A549 (cell line): ENCODE measurements at regions not wholly inside any gene's neighbourhood (a gene's known extent, or its start where the extent isn't known, plus 50 kb on each side); places are given as distances from the start of the nearest gene placed in this dataset.

ENCODE experiments used
- ATAC-seq, 2 experiments: fragments of 200-7000 bp in 1 of 2; fragments of >200 bp in 1 of 2; cut with Nextera tagmentation in 1 of 2; cut with Tn5 transposase in 1 of 2; 3 replicates each; pipeline versions ENCODE4 v1.8.0 to v1.9.1; 2018 to 2020; ENCODE audit warnings: mild to moderate bottlenecking in 1 of 2, moderate library complexity in 1 of 2
- CTCF ChIA-PET: fragments of 300-600 bp; sonication (Branson Sonifier 250); formaldehyde crosslinking; extraction: SDS; loops from one replicate; lab custom pipeline; 2021; ENCODE audit warnings: antibody characterized with exemption, inconsistent platforms; lab: Yijun Ruan, JAX
- POLR2A ChIA-PET: fragments of 350-600 bp; formaldehyde crosslinking; extraction: SDS; loops from one replicate; lab custom pipeline; 2021; ENCODE audit warnings: antibody characterized with exemption, inconsistent platforms; lab: Yijun Ruan, JAX
- DNase-seq, 2 experiments: peaks; one replicate each; pipeline versions ENCODE4 v3.0.0 to v3.0.0-alpha.2; 2011 to 2016; ENCODE audit warnings: low read depth in 1 of 2, low spot score in 1 of 2
- FAIRE-seq: peaks from 2 replicates; lab custom pipeline; 2011; peaks lifted over from hg19 to GRCh38; lab: Jason Lieb, UNC
- H3K27ac ChIP-seq, 2 experiments: fragments of >200 bp; sonication (Bioruptor Twin); formaldehyde crosslinking; 3 replicates each; pipeline ENCODE4 v1.5.1; 2016 to 2017
- H3K4me1 ChIP-seq: fragments of >200 bp; sonication (Bioruptor Twin); formaldehyde crosslinking; 3 replicates; pipeline ENCODE4 v1.6.1; 2016
- H3K4me2 ChIP-seq: fragments of >200 bp; sonication (Bioruptor Twin); formaldehyde crosslinking; 3 replicates; pipeline ENCODE4 v1.6.1; 2016
- H3K4me3 ChIP-seq: fragments of >200 bp; sonication (Bioruptor Twin); formaldehyde crosslinking; 3 replicates; pipeline ENCODE4 v1.5.1; 2016
- H3K9me3 ChIP-seq: fragments of >200 bp; sonication (Bioruptor Twin); formaldehyde crosslinking; 3 replicates; pipeline ENCODE4 v1.6.1; 2016
- ATOH8 ChIP-seq: fragments of 250-450 bp; sonication (Bioruptor Pico); IDR thresholded peaks from 2 replicates; pipeline ENCODE4 v1.5.0; 2020; ENCODE audit warnings: low read depth, mild to moderate bottlenecking, moderate library complexity
- BCL3 ChIP-seq: fragments of >200 bp; sonication (Bioruptor Twin); formaldehyde crosslinking; IDR thresholded peaks from 3 replicates; pipeline ENCODE4 v1.6.1; 2016
- CBX2 ChIP-seq: fragments of 200-600 bp; sonication (generic); IDR thresholded peaks from 2 replicates; pipeline ENCODE4 v1.6.1; 2016; ENCODE audit warnings: low read depth, mild to moderate bottlenecking, borderline replicate concordance
- CBX8 ChIP-seq: fragments of 200-600 bp; sonication (generic); IDR thresholded peaks from 2 replicates; pipeline ENCODE4 v1.6.1; 2016
- CEBPB ChIP-seq, 2 experiments: fragments of >200 bp in 1 of 2; sonication (Bioruptor Twin) in 1 of 2; formaldehyde crosslinking in 1 of 2; IDR thresholded peaks; 2 replicates each; pipeline ENCODE4 v1.6.1; 2012 to 2016
- CTCF ChIP-seq: fragments of >200 bp; sonication (Bioruptor Twin); formaldehyde crosslinking; IDR thresholded peaks from 3 replicates; pipeline ENCODE4 v1.5.1; 2016
- ELK1 ChIP-seq: fragments of 150-350 bp; IDR thresholded peaks from 2 replicates; pipeline ENCODE4 v1.6.1; 2014; ENCODE audit warnings: low read depth, mild to moderate bottlenecking, low read length
- EP300 ChIP-seq, 2 experiments: fragments of >200 bp; sonication (Bioruptor Twin); formaldehyde crosslinking; IDR thresholded peaks; 2 replicates in 1 of 2; 3 replicates in 1 of 2; pipeline ENCODE4 v1.6.1; 2016 to 2017
- FOSL2 ChIP-seq, 2 experiments: fragments of 450-650 bp in 1 of 2; fragments of >200 bp in 1 of 2; sonication (Bioruptor Twin) in 1 of 2; formaldehyde crosslinking; IDR thresholded peaks; 2 replicates each; pipeline versions ENCODE4 v1.5.0 to v1.6.1; 2016 to 2020; ENCODE audit warnings: mild to moderate bottlenecking in 1 of 2, moderate library complexity in 1 of 2
- FOXS1 ChIP-seq: fragments of 250-450 bp; sonication (Bioruptor Pico); IDR thresholded peaks from 2 replicates; pipeline ENCODE4 v1.5.0; 2020; ENCODE audit warnings: mild to moderate bottlenecking, moderate library complexity
- GATA3 ChIP-seq: IDR thresholded peaks from 2 replicates; pipeline ENCODE4 v1.6.1; 2012; ENCODE audit warnings: borderline replicate concordance
- HDAC2 ChIP-seq: fragments of 200-600 bp; sonication (generic); IDR thresholded peaks from 2 replicates; pipeline ENCODE4 v1.6.1; 2016
- HOXB13 ChIP-seq: fragments of 250-450 bp; sonication (Bioruptor Pico); IDR thresholded peaks from 2 replicates; pipeline ENCODE4 v1.5.0; 2020; ENCODE audit warnings: low read depth, mild to moderate bottlenecking, moderate library complexity
- HOXB5 ChIP-seq: fragments of 250-450 bp; sonication (Bioruptor Pico); IDR thresholded peaks from 2 replicates; pipeline ENCODE4 v1.5.0; 2020; ENCODE audit warnings: mild to moderate bottlenecking, moderate library complexity
- JUNB ChIP-seq: fragments of >200 bp; sonication (Bioruptor Twin); formaldehyde crosslinking; IDR thresholded peaks from 2 replicates; pipeline ENCODE4 v1.6.1; 2016
- KDM1A ChIP-seq: fragments of 200-600 bp; sonication (generic); IDR thresholded peaks from 2 replicates; pipeline ENCODE4 v1.6.1; 2016; ENCODE audit warnings: low read depth, mild to moderate bottlenecking
- MYC ChIP-seq: IDR thresholded peaks from 2 replicates; pipeline ENCODE4 v1.6.1; 2012; ENCODE audit warnings: mild to moderate bottlenecking, inconsistent platforms, low read length, improper control_type of control experiment, borderline replicate concordance
- POLR2AphosphoS2 ChIP-seq: conservative IDR thresholded peaks from 2 replicates; pipeline ENCODE4 v1.6.1; 2012; ENCODE audit warnings: low read length, improper control_type of control experiment, inconsistent platforms
- RAD21 ChIP-seq, 2 experiments: fragments of >200 bp in 1 of 2; sonication (Bioruptor Twin) in 1 of 2; formaldehyde crosslinking in 1 of 2; IDR thresholded peaks in 1 of 2; conservative IDR thresholded peaks in 1 of 2; 2 replicates in 1 of 2; 3 replicates in 1 of 2; pipeline ENCODE4 v1.6.1; 2012 to 2018; ENCODE audit warnings: inconsistent platforms in 1 of 2
- RARB ChIP-seq: fragments of 250-450 bp; sonication (Bioruptor Pico); IDR thresholded peaks from 2 replicates; pipeline ENCODE4 v1.8.0; 2021; ENCODE audit warnings: mild to moderate bottlenecking, moderate library complexity
- SMC3 ChIP-seq: fragments of >200 bp; sonication (Bioruptor Twin); formaldehyde crosslinking; IDR thresholded peaks from 3 replicates; pipeline ENCODE4 v1.6.1; 2018; ENCODE audit warnings: inconsistent platforms
- TFCP2L1 ChIP-seq: fragments of 250-450 bp; sonication (Bioruptor Pico); IDR thresholded peaks from 2 replicates; pipeline ENCODE4 v1.5.0; 2021; ENCODE audit warnings: mild to moderate bottlenecking
- ZC3H11A ChIP-seq: fragments of 450-650 bp; IDR thresholded peaks from 2 replicates; pipeline ENCODE4 v1.6.1; 2014; ENCODE audit warnings: antibody characterized with exemption, mild to moderate bottlenecking
- ZFP36 ChIP-seq: fragments of 450-650 bp; IDR thresholded peaks from 2 replicates; pipeline ENCODE4 v1.6.1; 2014; ENCODE audit warnings: borderline replicate concordance; ENCODE audit not compliant: partially characterized antibody
- ZSCAN20 ChIP-seq: fragments of 250-450 bp; sonication (Bioruptor Pico); IDR thresholded peaks from 2 replicates; pipeline ENCODE4 v1.8.0; 2022; ENCODE audit warnings: mild to moderate bottlenecking, moderate library complexity
- WGBS: methylation state at CpG from one replicate; pipeline ENCODE4 v1.1.6; 2017; ENCODE audit errors: missing lambda C conversion rate; 5-methylcytosine and 5-hydroxymethylcytosine counted together
- TF ChIP-seq, protein P1 (sequence below): fragments of 250-450 bp; sonication (Bioruptor Pico); IDR thresholded peaks from 2 replicates; pipeline ENCODE4 v1.5.0; 2021; ENCODE audit warnings: mild to moderate bottlenecking, moderate library complexity, borderline replicate concordance

DNA sequence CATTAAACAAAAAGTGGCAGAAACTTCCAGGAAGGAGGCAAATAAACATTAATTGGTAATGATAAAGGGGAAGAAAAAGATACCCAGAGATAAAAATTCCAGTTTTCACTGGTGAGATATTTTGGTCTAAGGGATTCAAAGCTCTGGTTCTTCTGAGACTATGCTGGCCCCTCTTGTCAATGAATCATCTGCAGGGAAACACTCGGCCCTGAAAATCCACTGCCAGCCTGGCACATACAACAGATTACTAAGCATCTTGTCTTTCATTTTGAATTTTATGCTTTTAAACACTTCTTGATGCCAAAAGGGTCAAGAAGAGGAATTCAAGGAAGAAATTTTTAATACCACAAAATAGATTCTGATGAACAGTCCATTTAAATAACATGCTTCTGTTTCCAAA is 1603.8 kb upstream of the ZEB2 start (continued):
- TF ChIP-seq CTCF, result no peak
- no peak for TF ChIP-seq SMC3

DNA sequence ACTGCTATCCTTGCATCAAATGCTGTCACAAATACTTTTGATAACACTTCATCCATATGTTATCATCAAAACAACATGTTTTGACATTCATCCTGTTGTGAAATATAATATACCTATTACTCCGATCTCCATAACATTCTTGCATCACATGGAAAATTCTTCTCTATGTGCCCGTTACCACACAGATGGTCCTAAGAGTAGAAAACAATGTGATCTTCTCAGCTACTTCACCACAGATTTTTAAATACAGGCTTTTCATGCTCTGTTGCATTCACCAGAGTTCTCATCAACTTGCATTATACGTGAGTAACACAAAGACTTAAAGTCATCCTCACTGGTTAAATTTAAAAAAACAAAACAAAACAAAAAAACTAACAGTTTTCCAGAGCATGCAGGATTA is 1603.3 kb upstream of the ZEB2 start:
- Histone ChIP-seq H3K9me3 (no peaks in the 10 kb centered on the region), H3K27ac (no peak overlapping the region), H3K4me1 (no peaks in the 10 kb centered on the region), H3K4me3 (no peak overlapping the region), H3K4me2 (no peak overlapping the region)
- CTCF ChIA-PET, result no interaction called here
- no peak for ATAC-seq
- 47% methylated on average over 3 of the region's 3 CpGs for WGBS
- POLR2A ChIA-PET, result no interaction called here
- no peak for FAIRE-seq
- no peak for TF ChIP-seq EP300 (IDR thresholded peaks at IDR 0.05)
- no peak for DNase-seq

DNA sequence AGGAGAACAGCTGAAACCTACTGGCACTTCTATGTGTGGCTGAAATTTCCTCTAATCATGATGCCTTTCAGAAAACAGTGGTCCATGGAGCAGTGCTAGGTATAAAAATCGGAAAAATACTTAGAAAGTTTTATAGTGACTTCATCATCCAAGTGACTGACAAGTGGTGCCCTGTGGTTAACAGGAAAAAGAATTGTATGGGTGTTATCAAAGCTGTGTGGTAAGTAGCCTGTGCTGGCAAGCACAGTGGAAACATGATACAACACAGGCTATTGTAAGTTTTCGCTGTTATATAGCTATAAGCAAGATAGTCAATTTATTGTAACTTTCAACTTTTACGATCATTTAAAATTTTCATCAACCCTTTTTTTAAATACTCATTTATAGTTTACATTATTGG is 1599.7 kb upstream of the ZEB2 start:
- TF ChIP-seq FOXS1 (no peak), RARB (CRISPR knock-in tag) (no peak), ZC3H11A (no peak), ELK1 (no peak), ZSCAN20 (CRISPR knock-in tag) (no peak), HDAC2 (no peak), KDM1A (no peak), HOXB13 (no peak), JUNB (no peak), POLR2AphosphoS2 (no peak), ZFP36 (no peak), SMC3 (no peak), CEBPB (IDR thresholded peaks at IDR 0.05) (no peak), CBX2 (no peak), MYC (no peak), RAD21 (conservative IDR thresholded peaks at IDR 0.05 in 1 of 2, IDR thresholded peaks at IDR 0.05 in 1 of 2) (no peak)
- TF ChIP-seq, protein P1, sequence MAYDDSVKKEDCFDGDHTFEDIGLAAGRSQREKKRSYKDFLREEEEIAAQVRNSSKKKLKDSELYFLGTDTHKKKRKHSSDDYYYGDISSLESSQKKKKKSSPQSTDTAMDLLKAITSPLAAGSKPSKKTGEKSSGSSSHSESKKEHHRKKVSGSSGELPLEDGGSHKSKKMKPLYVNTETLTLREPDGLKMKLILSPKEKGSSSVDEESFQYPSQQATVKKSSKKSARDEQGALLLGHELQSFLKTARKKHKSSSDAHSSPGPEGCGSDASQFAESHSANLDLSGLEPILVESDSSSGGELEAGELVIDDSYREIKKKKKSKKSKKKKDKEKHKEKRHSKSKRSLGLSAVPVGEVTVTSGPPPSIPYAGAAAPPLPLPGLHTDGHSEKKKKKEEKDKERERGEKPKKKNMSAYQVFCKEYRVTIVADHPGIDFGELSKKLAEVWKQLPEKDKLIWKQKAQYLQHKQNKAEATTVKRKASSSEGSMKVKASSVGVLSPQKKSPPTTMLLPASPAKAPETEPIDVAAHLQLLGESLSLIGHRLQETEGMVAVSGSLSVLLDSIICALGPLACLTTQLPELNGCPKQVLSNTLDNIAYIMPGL (CRISPR knock-in tag), result no peak
- Histone ChIP-seq H3K4me3 (no peak overlapping the region), H3K4me1 (no peaks in the 10 kb centered on the region), H3K27ac (no peak overlapping the region), H3K4me2 (no peak overlapping the region), H3K9me3 (no peaks in the 10 kb centered on the region)
- CTCF ChIA-PET, result no interaction called here
- no peak for DNase-seq
- no peak for FAIRE-seq
- no peak for ATAC-seq
- 53% methylated on average over 3 of the region's 3 CpGs for WGBS
- POLR2A ChIA-PET, result no interaction called here

DNA sequence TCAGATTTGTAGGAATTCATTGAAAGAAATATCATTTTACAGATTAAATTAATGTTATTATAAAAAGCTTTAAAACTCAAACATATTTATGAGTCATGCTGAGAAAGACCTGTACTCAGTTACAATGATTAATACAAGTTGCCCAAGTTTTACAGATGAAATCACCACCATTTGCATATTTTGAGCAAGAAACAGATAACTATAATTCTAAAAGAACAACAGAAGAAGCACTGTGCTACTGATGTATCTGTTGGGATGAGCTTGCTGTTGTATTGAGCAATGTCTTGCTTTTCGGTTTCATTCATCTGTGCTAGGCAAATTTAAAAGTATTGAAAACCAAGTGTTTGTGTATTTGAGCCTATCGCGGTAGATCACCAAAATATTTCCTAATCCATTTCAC is 1589.1 kb upstream of the ZEB2 start:
- WGBS, result no CpG with 5 or more reads among the region's 3 CpGs
- H3K4me1 ChIP-seq, result no peaks in the 10 kb centered on the region
- no peak overlapping the region for H3K27ac ChIP-seq
- no peak overlapping the region for H3K4me3 ChIP-seq
- ATAC-seq, result no peak
- ChIA-PET CTCF (no interaction called here), POLR2A (no interaction called here)
- DNase-seq, result no peak
- H3K9me3 ChIP-seq, result no peaks in the 10 kb centered on the region
- H3K4me2 ChIP-seq, result no peak overlapping the region
- no peak for FAIRE-seq
- TF ChIP-seq MYC (no peak), CEBPB (IDR thresholded peaks at IDR 0.05) (no peak), HOXB5 (CRISPR knock-in tag) (no peak), FOSL2 (IDR thresholded peaks at IDR 0.05) (no peak), FOSL2 (CRISPR knock-in tag; IDR thresholded peaks at IDR 0.05) (no peak), GATA3 (no peak), BCL3 (no peak), TFCP2L1 (no peak), ATOH8 (CRISPR knock-in tag) (no peak), CBX8 (no peak)
